HG02798 (cell line): ENCODE measurements at regions not wholly inside any gene's neighbourhood (a gene's known extent, or its start where the extent isn't known, plus 50 kb on each side); places are given as distances from the start of the nearest gene placed in this dataset.
A peak's percentile ranks its signal among the peaks of the same experiment; 100 is the strongest.

Experiments used
- ATAC-seq: cut with Tn5 transposase; IDR thresholded peaks from one replicate; pipeline ENCODE4 v1.9.1; 2021; ENCODE audit warnings: mild to moderate bottlenecking; ENCODE audit not compliant: unreplicated experiment, poor library complexity

DNA sequence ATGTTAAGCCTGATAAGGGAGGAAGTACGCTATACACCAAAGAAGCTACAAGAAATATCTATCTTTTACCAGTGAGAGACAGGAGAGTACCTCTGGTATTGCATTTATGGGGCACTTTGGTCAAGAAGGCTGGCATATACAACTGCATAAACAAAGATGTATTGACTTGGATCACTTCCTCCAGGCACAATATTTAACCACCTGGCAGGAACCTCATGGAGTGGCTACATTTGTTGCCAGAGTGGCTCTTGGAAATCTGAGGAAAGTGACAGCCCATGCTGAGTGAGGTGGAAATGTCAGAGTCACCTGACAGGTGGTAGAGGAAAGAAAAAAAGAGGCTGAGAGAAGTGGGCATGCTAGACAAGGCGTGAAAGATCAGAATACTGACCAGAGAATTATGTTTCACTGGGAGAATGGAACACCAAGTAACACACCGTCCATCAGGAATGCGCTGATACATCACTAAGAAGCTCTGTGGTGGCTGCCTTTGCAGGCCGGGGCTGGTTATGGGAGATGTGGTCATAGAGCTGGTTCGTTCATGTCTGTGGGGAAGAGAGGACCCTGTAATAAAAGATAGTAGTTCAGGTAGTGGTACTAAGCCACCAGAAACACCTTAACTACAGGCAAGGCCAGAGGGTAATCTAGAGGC is 61.4 kb upstream of the UFL1 start:
- ATAC-seq = no peak

DNA sequence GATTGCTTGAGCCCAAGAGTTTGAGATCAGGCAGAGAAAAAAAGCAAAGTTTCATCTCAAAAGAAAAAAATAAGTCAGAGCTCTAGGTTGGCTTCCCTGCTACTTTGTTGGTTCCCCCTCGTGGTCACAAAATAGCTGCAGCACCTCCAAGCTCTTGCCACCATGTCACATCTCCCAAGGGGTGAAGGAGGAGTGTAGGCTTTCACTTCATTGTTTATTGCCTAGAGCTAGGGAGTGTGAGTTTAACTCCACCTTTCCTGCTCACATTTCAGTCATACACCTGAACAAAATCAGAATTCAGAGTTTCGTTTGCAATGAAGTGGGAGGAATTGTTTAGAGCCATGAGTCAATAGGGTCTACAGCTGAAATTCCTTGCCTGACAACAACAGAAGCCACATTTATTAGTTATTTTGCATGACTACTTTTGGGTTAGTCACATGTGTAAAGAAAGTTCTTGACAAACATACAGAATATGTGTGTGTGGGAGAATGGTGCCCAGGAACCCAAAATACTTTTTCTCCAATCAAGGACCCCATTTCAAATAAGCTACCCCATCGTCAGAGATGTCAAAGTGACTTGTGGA is 56.2 kb upstream of the UFL1 start:
- ATAC-seq = peak; percentile 55

DNA sequence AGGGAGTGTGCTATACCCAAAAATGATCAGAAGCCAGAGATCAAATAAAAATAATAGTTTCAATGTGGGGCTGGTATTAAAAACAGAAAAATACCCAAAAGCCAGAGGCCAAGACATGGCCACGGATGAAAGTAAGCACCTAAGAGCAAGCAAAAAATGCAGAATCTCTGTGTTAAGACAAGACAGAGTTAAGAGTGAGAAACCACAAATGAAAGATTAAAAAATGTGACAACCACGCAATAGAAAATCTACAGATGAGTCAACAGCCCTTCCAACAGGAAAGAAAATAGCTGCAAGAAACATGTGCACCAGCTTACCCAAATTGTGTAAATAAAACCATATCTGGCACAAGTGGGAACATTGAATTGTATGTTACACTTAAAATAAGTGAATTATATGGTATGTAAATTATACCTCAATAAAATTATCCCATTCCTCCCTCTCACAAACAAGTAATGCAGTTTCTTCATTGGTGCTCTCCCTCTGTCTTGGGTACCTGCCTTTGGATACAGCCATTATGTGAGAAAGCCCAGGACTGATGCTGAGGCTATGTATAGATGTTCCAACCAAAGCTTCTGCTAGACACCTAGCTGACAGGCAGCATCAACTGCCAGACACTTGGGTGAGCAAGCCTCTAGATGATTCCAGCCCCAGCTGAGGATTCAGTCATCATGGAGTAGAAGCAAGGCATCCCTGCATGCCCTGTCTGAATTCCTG is 55.3 kb upstream of the UFL1 start:
- ATAC-seq = peak; percentile 61

DNA sequence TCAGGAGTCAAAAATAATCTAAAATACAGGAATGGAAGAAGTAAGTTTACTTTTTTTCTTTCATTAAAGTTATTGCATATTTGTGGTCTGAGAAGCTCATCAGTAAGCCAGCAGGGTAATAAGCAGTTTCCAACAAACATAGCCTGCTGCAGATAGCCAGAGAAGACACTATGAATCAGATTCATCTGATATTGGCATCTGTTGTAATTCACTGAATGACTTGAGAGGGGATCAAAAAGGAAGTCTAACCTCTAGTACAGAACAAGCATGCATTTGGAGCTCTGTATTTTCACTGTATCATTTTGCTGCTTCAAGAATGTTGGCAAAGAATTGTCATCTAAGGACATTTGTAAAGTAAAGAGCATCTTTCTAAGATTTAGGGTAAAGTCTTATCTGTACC is 53.8 kb upstream of the UFL1 start:
- no peak for ATAC-seq

DNA sequence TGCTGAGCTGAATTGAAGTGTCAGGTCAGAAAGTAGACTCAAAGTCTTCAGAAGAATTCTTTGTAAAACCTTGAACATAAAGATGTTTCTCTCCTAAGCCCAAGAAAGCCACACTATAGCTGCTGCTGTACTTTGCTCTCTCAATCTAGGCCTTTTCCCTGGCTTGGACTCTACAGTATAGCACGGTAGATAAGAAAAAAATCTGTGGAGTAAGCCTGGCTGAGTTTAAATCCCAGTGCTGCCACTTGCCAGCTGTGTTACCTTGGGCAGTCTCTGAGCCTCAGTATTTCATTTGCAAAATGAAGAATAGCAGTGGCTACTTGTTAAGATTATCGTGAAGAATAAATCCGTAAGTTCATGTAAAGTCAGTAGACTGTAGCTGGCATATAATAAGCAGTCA is 53.3 kb upstream of the UFL1 start:
- no peak for ATAC-seq

DNA sequence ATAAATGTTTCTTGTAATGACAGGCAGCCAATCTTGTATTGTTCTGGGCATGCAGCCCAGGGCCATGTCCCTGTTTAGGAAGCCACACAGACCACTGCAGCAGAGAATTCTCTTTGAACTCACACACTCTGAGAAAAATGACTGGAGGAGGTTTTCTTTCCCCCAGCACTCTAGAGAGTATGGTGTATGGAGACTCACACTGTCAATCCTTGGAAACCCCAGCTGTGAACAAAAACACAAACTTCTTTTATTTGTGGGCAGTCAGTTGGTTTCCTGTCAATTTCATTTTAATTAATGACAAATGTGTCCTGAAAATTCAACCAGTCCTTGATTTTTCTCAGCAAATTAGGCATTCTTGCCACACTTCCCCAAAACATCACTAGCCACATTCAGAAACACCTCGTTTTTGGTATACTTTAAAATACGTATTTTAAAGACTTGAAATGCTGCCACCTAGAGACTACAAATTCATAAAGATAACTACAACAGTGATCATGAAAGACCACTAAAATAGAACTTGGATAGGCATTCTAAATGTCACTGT is 52.9 kb upstream of the UFL1 start:
- no peak for ATAC-seq

DNA sequence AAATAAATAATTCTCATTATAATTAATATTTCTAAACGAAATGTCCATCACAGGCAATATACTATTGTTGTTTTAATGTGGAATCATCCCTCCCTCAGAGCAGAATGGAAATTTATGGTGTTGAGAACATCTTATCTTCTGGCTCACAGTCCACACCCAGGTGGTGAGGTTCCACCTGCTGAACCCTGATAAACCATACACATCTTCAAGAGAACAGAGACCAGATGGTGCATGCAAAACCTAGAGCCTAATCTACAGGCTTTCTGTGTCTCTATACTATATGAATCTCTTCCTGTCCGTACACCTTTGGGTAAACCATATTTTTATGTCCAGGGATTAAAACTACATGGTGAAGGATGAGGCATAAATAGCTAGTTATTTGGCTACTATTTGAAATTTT is 52.3 kb upstream of the UFL1 start:
- ATAC-seq = no peak

DNA sequence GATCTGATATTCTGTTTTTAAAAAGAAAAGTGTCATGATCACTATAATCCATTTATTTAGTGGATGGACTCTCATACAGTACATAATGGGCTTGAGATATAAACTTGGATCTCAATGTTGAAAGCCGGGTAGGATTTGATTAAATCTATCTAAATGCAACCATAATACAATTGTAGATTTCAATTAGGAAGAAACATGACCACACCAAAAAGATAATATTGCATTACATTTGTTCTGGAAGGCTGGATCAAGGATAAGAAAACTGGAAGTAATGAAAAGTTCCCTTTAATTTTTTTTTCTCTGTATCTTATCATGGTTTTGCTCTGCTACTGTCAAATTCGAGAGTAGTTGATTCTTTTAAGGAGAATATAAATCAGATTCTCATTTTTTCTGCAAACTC is 51.3 kb upstream of the UFL1 start:
- no peak for ATAC-seq
